ENCODE measurements at regions not wholly inside any gene's neighbourhood (a gene's known extent, or its start where the extent isn't known, plus 50 kb on each side); places are given as distances from the start of the nearest gene placed in this dataset.

- no peaks in the 10 kb centered on the region for H3K36me3 ChIP-seq
- H3K27me3 ChIP-seq (ENCODE audit: insufficient read depth, low read depth, severe bottlenecking): no peaks in the 10 kb centered on the region
- no peak overlapping the region for H3K27ac ChIP-seq
- TF ChIP-seq, protein P1, sequence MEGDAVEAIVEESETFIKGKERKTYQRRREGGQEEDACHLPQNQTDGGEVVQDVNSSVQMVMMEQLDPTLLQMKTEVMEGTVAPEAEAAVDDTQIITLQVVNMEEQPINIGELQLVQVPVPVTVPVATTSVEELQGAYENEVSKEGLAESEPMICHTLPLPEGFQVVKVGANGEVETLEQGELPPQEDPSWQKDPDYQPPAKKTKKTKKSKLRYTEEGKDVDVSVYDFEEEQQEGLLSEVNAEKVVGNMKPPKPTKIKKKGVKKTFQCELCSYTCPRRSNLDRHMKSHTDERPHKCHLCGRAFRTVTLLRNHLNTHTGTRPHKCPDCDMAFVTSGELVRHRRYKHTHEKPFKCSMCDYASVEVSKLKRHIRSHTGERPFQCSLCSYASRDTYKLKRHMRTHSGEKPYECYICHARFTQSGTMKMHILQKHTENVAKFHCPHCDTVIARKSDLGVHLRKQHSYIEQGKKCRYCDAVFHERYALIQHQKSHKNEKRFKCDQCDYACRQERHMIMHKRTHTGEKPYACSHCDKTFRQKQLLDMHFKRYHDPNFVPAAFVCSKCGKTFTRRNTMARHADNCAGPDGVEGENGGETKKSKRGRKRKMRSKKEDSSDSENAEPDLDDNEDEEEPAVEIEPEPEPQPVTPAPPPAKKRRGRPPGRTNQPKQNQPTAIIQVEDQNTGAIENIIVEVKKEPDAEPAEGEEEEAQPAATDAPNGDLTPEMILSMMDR (IDR thresholded peaks at IDR 0.05; ENCODE audit: low read depth, low read length): no peak
- H3K9me3 ChIP-seq (ENCODE audit: severe bottlenecking): no peaks in the 10 kb centered on the region
- H3K4me3 ChIP-seq (ENCODE audit: low read depth, low read length): no peak overlapping the region
- DNase-seq: no peak
Measured at GRCh38 chr7:104039363-104039762, 49.9 kb upstream of the RELN start.
